ENCODE measurements at regions not wholly inside any gene's neighbourhood (a gene's known extent, or its start where the extent isn't known, plus 50 kb on each side); places are given as distances from the start of the nearest gene placed in this dataset.
A peak's percentile ranks its signal among the peaks of the same experiment; 100 is the strongest.

DNA sequence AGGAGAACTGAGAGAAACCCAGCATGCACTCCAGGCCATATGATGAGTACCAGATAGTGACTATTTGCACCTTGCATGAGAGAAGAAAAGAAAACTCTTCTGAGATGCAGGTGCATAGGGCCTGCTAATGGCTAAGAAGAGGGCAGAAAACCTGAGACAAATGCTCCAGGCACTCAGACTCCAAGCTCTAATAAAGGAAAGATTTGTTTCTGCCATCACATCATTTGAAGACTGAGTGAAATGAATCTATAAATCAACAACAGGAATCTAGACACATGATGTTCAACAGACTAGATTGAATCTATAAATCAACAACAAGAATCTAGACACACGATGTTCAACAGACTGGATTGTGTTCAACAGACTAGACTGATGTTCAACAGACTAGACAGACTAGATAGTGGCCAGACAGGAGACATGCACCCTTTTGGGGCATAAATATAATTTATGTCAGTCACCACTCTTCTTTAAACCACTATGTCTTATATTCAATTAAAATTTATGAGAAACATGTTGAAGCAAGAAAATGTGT lies 482.7 kb upstream of the UBE2E3 start:
- no peaks in the 10 kb centered on the region for H3K4me1 ChIP-seq (replicated peaks in 1 of 2)
- no peak overlapping the region for H3K4me3 ChIP-seq
- H3K27ac ChIP-seq = no peak overlapping the region
- WGBS, 10 experiments = 50 to 88% (median 62%) methylated on average over 1 of the region's 1 CpG; no CpG with 5 or more reads in 6 of the 10 experiments
- peak in 2 of 8 experiments; percentile 34 to 40 for ATAC-seq (replicated peaks in 6 of 8)
- in situ Hi-C loops (cut with MboI; ENCODE audit: low pct_unique_long_range_greater_than_20kb in 2 of 9, low sequenced_read_pairs in 9 of 9, unreplicated experiment in 9 of 9) = no loop called here

DNA sequence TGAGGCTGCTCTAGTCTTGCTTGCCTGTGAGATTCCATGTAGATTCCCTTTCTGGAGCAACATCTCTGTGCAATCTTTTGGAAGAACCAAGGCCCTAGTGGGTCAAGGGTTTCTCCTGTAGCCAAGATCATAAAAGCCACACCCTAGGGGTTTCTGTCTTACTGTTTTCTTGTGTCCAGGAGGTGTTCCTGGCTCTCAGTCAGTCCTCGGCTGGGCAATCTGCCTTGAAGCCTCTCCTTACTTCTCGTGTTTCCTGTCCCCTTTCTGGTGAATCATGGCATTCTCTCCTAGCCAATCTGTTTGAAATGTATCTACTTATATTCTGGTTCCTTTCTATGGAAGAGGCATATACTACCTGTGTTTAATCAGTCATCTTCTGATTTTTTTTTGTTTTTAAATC lies 484.8 kb upstream of the UBE2E3 start:
- no peak overlapping the region for H3K27ac ChIP-seq
- H3K4me1 ChIP-seq (replicated peaks in 1 of 2) = no peaks in the 10 kb centered on the region
- in situ Hi-C loops (cut with MboI; ENCODE audit: low pct_unique_long_range_greater_than_20kb in 2 of 9, low sequenced_read_pairs in 9 of 9, unreplicated experiment in 9 of 9) = no loop called here
- H3K4me3 ChIP-seq = no peak overlapping the region
- WGBS, 10 experiments = 19 to 100% (median 80%) methylated on average over 1 to 2 of the region's 2 CpGs
- peak in 2 of 8 experiments; percentile 35 to 52 for ATAC-seq (replicated peaks in 6 of 8)

DNA sequence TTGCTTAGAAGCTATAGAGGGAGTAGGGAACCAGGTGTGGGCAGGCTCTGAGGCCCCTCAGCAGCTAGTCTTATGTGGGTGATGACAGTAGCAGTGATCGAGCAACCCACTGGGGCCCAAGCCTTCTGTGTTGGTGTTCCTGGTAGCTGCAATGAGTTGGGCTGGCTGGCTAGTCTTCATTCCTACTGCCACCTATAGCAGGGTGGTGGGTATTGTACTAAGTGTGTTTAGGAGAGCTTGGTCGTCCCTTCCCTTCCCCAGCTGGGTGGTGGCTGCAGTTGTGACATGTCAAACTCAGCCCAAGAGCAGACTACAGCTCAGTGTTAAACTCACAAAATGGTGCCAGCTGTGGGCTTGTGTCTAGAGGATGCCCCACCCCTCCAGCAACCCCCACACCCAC lies 486.1 kb upstream of the UBE2E3 start:
- no peak for ATAC-seq (replicated peaks in 6 of 8)
- Histone ChIP-seq H3K27ac (no peak overlapping the region), H3K4me3 (no peak overlapping the region), H3K4me1 (replicated peaks in 1 of 2) (no peaks in the 10 kb centered on the region)
- WGBS, 10 experiments = 38 to 100% (median 63%) methylated on average over 1 of the region's 2 CpGs; no CpG with 5 or more reads in 6 of the 10 experiments
- in situ Hi-C loops (cut with MboI; ENCODE audit: low pct_unique_long_range_greater_than_20kb in 2 of 9, low sequenced_read_pairs in 9 of 9, unreplicated experiment in 9 of 9) = no loop called here

DNA sequence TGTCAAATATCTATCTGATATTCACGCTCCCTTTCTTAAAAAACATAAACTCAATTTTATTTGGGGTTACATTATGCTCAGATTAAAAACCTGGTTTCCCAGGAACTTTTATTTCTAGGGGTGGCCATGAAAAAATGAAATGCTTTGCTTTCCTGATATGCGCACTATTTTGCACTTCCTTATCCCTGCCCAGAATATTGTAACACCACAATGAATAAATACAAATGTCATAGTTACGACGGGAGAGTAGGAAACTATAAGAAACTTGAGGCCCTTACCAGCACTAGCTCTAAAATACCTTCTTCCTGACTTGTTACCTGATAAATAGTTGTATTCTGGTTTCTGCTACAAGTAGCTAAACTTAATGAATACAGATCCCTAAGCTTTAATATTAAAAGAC lies 475.6 kb upstream of the CWC22 start:
- no peak overlapping the region for H3K27ac ChIP-seq
- 43 to 100% (median 86%) methylated on average over 1 to 4 of the region's 4 CpGs for WGBS, 10 experiments
- in situ Hi-C loops (cut with MboI; ENCODE audit: low pct_unique_long_range_greater_than_20kb in 2 of 9, low sequenced_read_pairs in 9 of 9, unreplicated experiment in 9 of 9) = no loop called here
- peaks cover 0 to 8% of the 10 kb centered on the region in 2 donors for H3K4me1 ChIP-seq (replicated peaks in 1 of 2)
- peak in 3 of 8 experiments; percentile 26 to 75 (median 60) for ATAC-seq (replicated peaks in 6 of 8)
- no peak overlapping the region for H3K4me3 ChIP-seq

DNA sequence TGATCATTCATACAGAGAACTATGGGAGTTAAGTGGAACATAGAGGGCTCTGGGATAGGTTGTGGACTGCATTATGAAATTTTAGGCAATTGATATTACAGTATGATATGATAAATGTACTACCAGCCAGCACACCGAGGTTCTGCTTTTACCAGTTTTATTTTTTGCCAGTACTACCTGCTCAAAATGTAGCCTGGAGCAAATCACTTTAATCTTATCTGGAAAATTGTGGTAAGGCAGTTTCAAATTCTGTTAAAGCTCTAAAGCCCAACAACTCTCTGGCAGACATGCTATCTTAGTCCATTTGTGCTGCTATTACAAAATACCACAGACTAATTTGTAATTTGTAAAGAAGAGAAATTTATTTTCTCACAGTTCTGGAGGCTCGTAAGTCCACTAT lies 474.9 kb upstream of the CWC22 start:
- no peak for ATAC-seq (replicated peaks in 6 of 8)
- H3K4me1 ChIP-seq (replicated peaks in 1 of 2) = peaks cover 0 to 8% of the 10 kb centered on the region in 2 donors
- H3K27ac ChIP-seq = no peak overlapping the region
- in situ Hi-C loops (cut with MboI; ENCODE audit: low pct_unique_long_range_greater_than_20kb in 2 of 9, low sequenced_read_pairs in 9 of 9, unreplicated experiment in 9 of 9) = no loop called here
- WGBS, 10 experiments = 20 to 100% (median 65%) methylated on average over 1 to 2 of the region's 2 CpGs; no CpG with 5 or more reads in 2 of the 10 experiments
- no peak overlapping the region for H3K4me3 ChIP-seq

DNA sequence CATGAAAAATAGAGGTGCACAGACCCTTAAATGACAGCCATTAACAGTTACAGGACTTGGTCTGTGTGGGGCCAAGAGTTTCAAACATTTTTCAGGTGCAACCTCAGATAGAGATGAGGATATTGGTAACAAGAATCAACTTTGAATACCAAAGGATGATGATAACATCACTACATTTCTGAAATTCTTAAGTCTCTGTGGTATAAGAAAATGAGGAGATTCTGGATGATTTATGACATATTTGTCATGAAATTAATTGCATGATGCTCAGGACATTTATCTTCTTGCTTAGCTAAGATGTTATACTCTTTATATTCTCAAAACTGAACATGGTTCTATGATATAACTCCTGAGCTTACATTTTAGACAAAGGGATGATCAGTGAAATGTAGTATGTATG lies 471.8 kb upstream of the CWC22 start:
- in situ Hi-C loops (cut with MboI; ENCODE audit: low pct_unique_long_range_greater_than_20kb in 2 of 9, low sequenced_read_pairs in 9 of 9, unreplicated experiment in 9 of 9) = no loop called here
- Histone ChIP-seq H3K4me3 (no peak overlapping the region), H3K27ac (no peak overlapping the region), H3K4me1 (replicated peaks in 1 of 2) (peaks cover 0 to 21% of the 10 kb centered on the region in 2 donors)
- no peak for ATAC-seq (replicated peaks in 6 of 8)

DNA sequence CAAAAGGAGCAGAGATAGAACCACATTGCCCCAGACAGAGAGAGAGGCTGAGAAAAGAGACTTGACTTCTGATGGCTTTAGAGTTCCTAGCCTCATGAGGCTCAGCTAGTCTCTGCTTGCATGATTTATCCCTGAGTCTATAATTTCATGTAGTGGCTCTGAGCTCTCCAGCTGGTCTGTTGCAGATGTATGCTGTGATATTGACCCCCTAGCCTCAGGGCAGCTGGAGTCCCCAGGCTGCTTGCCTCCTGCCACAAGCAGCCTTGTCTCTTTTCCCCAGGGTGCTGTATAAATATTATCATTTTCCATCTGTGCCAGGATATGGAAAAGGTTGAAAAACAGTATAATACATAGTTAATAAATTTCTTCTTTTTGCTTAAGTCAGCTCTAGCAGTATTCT lies 467.6 kb upstream of the CWC22 start:
- in situ Hi-C loops (cut with MboI; ENCODE audit: low pct_unique_long_range_greater_than_20kb in 2 of 9, low sequenced_read_pairs in 9 of 9, unreplicated experiment in 9 of 9) = no loop called here
- Histone ChIP-seq H3K4me3 (no peak overlapping the region), H3K27ac (no peak overlapping the region), H3K4me1 (replicated peaks in 1 of 2) (peaks cover 0 to 14% of the 10 kb centered on the region in 2 donors)
- ATAC-seq (replicated peaks in 6 of 8) = peak in 4 of 8 experiments; percentile 40 to 97 (median 96)

DNA sequence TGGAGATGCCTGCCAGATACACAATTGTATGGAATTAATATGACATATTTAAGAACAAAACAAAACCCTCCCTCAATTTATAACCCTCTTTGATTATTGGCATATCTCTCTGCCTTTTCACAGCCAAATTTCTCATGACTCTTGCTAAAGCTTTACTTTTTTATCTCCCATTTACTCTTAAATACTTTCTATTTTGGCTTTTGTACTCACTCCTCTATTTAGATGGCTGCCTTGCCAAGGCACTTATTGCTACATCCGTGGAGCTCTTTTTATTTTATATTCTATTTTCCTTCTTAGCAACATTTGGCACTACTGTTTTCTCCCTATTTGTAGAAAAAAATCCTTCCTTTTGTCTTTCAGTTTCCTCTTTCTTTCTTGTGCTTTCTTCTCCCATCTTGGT lies 466.4 kb upstream of the CWC22 start:
- in situ Hi-C loops (cut with MboI; ENCODE audit: low pct_unique_long_range_greater_than_20kb in 2 of 9, low sequenced_read_pairs in 9 of 9, unreplicated experiment in 9 of 9) = no loop called here
- 9 to 89% (median 50%) methylated on average over 1 of the region's 1 CpG; no CpG with 5 or more reads in 1 of the 10 experiments for WGBS, 10 experiments
- Histone ChIP-seq H3K4me1 (replicated peaks in 1 of 2) (peaks cover 0 to 14% of the 10 kb centered on the region in 2 donors), H3K4me3 (no peak overlapping the region), H3K27ac (no peak overlapping the region)
- ATAC-seq (replicated peaks in 6 of 8) = no peak

DNA sequence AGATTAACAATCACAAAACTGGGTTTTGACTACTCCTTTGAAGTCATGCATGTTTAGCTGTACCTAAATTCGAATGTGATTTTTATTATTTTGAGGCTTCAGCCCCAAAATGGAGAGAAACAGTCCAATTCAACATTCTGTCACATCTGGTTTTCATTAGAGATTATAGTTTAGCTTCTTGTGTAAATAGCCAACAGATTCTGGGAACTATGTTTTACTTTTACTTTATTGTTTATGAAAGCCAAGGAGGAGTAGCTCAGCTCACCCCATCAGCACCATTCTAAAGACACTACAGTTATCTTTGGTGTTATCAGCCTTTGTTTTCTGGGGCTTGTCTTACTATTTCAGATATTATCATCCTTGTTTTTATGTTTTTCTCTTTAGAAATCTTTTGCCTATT lies 465.0 kb upstream of the CWC22 start:
- WGBS, 10 experiments = 0 to 80% (median 60%) methylated on average over 1 of the region's 1 CpG; no CpG with 5 or more reads in 2 of the 10 experiments
- no peak overlapping the region for H3K27ac ChIP-seq
- H3K4me1 ChIP-seq (replicated peaks in 1 of 2) = peaks cover 0 to 14% of the 10 kb centered on the region in 2 donors
- in situ Hi-C loops (cut with MboI; ENCODE audit: low pct_unique_long_range_greater_than_20kb in 2 of 9, low sequenced_read_pairs in 9 of 9, unreplicated experiment in 9 of 9) = no loop called here
- no peak overlapping the region for H3K4me3 ChIP-seq
- ATAC-seq (replicated peaks in 6 of 8) = peak in 2 of 8 experiments; percentile 22 to 27

DNA sequence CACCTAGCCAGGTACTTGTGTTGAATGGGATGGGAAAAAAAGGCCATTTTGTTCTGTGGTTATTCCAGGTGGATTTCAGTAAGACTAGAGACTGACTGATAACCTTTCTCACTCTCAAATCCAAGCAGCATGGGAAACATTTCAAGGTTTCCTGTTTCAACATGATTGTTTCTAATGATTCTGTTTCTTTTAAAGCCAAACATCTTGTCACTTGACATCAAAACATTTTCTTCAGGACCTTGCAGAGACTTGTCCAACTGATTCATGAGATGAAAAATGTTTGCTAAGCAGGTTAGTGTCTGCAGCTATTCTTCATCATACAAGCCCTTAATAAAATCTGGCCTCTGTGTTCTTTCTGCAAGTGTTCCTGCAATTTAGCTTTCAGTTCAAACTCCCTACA lies 456.5 kb upstream of the CWC22 start:
- peaks cover 0 to 2% of the 10 kb centered on the region in 2 donors for H3K4me1 ChIP-seq (replicated peaks in 1 of 2)
- ATAC-seq (replicated peaks in 6 of 8) = no peak
- H3K27ac ChIP-seq = no peak overlapping the region
- in situ Hi-C loops (cut with MboI; ENCODE audit: low pct_unique_long_range_greater_than_20kb in 2 of 9, low sequenced_read_pairs in 9 of 9, unreplicated experiment in 9 of 9) = no loop called here
- H3K4me3 ChIP-seq = no peak overlapping the region

DNA sequence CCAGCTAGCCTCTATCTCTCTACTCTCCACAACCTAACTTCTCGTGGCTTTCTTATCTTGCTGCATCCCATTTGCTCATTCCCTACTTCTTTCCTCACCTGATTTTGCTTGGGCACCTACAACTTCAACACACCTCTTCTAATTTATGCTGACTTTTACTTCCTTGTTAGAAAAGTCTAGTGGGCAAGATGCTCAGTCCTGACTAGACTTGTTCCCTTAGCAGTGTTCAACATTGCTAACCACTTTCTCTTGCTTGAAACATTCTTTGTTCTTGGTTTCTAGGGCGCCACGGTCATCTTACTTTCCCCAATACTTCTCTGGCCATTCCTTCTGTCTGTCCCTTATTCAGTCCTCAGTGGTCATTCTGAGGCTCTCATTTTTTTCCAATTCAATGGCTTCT lies 454.7 kb upstream of the CWC22 start:
- 26 to 100% (median 81%) methylated on average over 1 to 3 of the region's 3 CpGs for WGBS, 10 experiments
- no peak overlapping the region for H3K4me3 ChIP-seq
- H3K27ac ChIP-seq = no peak overlapping the region
- in situ Hi-C loops (cut with MboI; ENCODE audit: low pct_unique_long_range_greater_than_20kb in 2 of 9, low sequenced_read_pairs in 9 of 9, unreplicated experiment in 9 of 9) = no loop called here
- ATAC-seq (replicated peaks in 6 of 8) = no peak
- peaks cover 0 to 2% of the 10 kb centered on the region in 2 donors for H3K4me1 ChIP-seq (replicated peaks in 1 of 2)

DNA sequence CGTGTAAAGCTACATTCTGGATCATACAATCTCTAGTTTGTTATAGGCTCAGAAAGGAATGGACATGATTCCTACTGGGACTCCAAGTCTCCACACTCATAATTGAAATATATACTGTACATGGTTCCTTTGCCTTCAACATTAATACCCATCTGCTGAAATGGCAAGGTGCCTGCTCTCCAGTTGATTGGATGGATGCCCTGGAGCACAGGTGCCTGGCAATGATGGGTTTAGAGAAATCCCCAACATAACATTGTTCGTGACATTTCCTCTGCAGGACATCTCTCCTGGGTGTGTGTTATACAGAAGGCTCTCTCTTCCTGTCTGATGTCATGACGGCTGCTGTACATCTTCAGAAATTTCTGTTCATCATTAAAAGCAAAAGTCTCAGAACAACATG lies 449.7 kb upstream of the CWC22 start:
- H3K4me1 ChIP-seq (replicated peaks in 1 of 2) = no peaks in the 10 kb centered on the region
- ATAC-seq (replicated peaks in 6 of 8) = no peak
- no peak overlapping the region for H3K27ac ChIP-seq
- WGBS, 10 experiments = 33 to 100% (median 80%) methylated on average over 1 to 3 of the region's 3 CpGs; no CpG with 5 or more reads in 1 of the 10 experiments
- in situ Hi-C loops (cut with MboI; ENCODE audit: low pct_unique_long_range_greater_than_20kb in 2 of 9, low sequenced_read_pairs in 9 of 9, unreplicated experiment in 9 of 9) = no loop called here
- no peak overlapping the region for H3K4me3 ChIP-seq

DNA sequence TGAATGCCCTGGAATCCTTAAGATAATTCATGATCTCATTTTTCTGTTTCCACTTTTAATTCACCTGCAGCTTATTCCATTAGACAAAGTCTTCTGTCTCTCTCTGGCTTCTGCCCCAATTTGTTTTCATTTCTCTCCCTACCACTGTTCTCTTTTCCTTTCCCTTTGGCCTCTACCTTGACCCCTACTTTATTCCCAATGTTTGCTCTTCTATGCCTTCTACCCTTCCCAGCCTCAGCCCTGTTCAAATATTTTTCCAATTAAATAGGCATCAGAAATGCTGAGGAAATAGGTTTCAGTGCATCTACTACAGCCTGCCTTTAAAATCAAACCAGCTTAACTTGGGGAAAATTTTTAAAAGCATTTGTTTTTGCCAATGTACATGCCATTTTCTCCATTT lies 443.7 kb upstream of the CWC22 start:
- Histone ChIP-seq H3K4me3 (no peak overlapping the region), H3K4me1 (replicated peaks in 1 of 2) (peaks cover 0 to 20% of the 10 kb centered on the region in 2 donors), H3K27ac (no peak overlapping the region)
- ATAC-seq (replicated peaks in 6 of 8) = no peak
- in situ Hi-C loops (cut with MboI; ENCODE audit: low pct_unique_long_range_greater_than_20kb in 2 of 9, low sequenced_read_pairs in 9 of 9, unreplicated experiment in 9 of 9) = no loop called here

DNA sequence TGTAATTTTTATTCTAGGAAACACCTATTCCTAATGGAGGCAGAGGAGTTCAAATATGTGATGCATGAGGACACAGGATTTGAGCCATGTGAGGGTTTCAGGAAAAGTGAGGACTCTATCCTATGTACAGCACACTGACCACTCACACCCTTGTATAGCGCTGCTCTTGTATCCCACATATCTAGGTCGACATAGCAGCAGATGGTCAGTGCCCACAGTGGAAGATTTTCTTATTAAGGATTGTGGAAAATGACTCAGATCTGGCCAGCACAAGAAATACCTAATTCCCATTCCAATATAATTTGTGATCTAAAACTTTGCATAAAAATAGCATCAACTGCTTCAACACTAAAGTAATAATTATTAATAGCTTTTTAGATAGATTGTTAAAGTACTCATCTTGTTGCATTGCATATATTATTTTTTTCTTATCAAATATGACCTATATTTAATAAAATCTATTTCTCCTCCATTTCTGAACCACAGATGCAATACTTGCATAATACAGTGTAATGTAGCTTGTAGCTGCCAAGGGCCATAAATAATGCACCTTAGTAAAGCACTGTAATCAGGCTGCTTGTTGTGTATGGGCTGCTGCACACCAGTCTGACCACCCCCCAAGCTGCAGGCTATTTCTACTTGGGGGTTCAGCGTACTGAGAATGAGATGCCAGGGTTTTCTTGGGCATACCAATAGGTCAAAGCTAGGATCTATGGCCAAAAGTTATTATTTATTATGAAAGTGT lies 442.2 kb upstream of the CWC22 start:
- ATAC-seq (replicated peaks in 6 of 8) = peak in 5 of 8 experiments; percentile 84 to 99 (median 93)
- H3K4me1 ChIP-seq (replicated peaks in 1 of 2) = peaks cover 0 to 20% of the 10 kb centered on the region in 2 donors
- in situ Hi-C loops (cut with MboI; ENCODE audit: low pct_unique_long_range_greater_than_20kb in 2 of 9, low sequenced_read_pairs in 9 of 9, unreplicated experiment in 9 of 9) = no loop called here
- peak overlapping the region in 1 of 2 donors; percentile 68 for H3K27ac ChIP-seq
- H3K4me3 ChIP-seq = no peak overlapping the region
- WGBS, 10 experiments = 17 to 88% (median 73%) methylated on average over 1 to 3 of the region's 3 CpGs; no CpG with 5 or more reads in 3 of the 10 experiments
